Stimulated activated naive CD8-positive, alpha-beta T cell treated with anti-CD3 and anti-CD28 coated beads, Interleukin-15, amount 100 ng/mL, for 72 hours (primary cell): ENCODE measurements at regions not wholly inside any gene's neighbourhood (a gene's known extent, or its start where the extent isn't known, plus 50 kb on each side); places are given as distances from the start of the nearest gene placed in this dataset.

Experiments used
- ATAC-seq: fragments of 150-1000 bp; cut with Tn5 transposase; 2 replicates; pipeline ENCODE4 v1.10.0; 2021; ENCODE audit warnings: mild to moderate bottlenecking, moderate library complexity
- DNase-seq, 2 donors: peaks; one replicate each; pipeline ENCODE4 v3.0.0; 2021 to 2022
- H3K27ac Mint-ChIP-seq, 2 donors: one replicate each; pipeline ENCODE4 v1.8.0; 2022; ENCODE audit warnings: mild to moderate bottlenecking in 2 of 2, mixed read lengths in 2 of 2, moderate library complexity in 2 of 2
- H3K27me3 Mint-ChIP-seq: one replicate; pipeline ENCODE4 v1.8.0; 2022; ENCODE audit warnings: mixed read lengths
- H3K4me1 Mint-ChIP-seq: one replicate; pipeline ENCODE4 v1.8.0; 2022; ENCODE audit warnings: mild to moderate bottlenecking, mixed read lengths
- H3K4me3 Mint-ChIP-seq, 2 donors: one replicate each; pipeline ENCODE4 v1.8.0; 2022; ENCODE audit warnings: mild to moderate bottlenecking in 2 of 2, mixed read lengths in 2 of 2, moderate library complexity in 1 of 2
- H3K9me3 Mint-ChIP-seq, 2 donors: one replicate each; pipeline ENCODE4 v1.8.0; 2022; ENCODE audit warnings: mixed read lengths in 2 of 2

- no peak for ATAC-seq
- no peaks in the 10 kb centered on the region for H3K4me1 Mint-ChIP-seq
- H3K27me3 Mint-ChIP-seq, result no peaks in the 10 kb centered on the region
- H3K9me3 Mint-ChIP-seq, result peaks cover 16 to 31% of the 10 kb centered on the region in 2 donors
- no peak overlapping the region for H3K27ac Mint-ChIP-seq
- no peak overlapping the region for H3K4me3 Mint-ChIP-seq
- no peak for DNase-seq
These were observed 271.2 kb downstream of the FGF9 start for GRCh38 chr13:21942061-21942460.

GRCh38 chr13:21944610-21945009, 273.7 kb downstream of the FGF9 start:
- Mint-ChIP-seq H3K9me3 (peaks cover 16 to 31% of the 10 kb centered on the region in 2 donors), H3K4me3 (no peak overlapping the region), H3K27me3 (no peaks in the 10 kb centered on the region), H3K4me1 (no peaks in the 10 kb centered on the region), H3K27ac (no peak overlapping the region)
- ATAC-seq, result no peak
- no peak for DNase-seq

- H3K27ac Mint-ChIP-seq, result no peak overlapping the region
- DNase-seq, result no peak
- no peak overlapping the region for H3K4me3 Mint-ChIP-seq
These were observed 274.3 kb downstream of the FGF9 start for GRCh38 chr13:21945195-21945594.

GRCh38 chr13:21946964-21947363, 276.1 kb downstream of the FGF9 start:
- no peak overlapping the region for H3K27ac Mint-ChIP-seq
- H3K27me3 Mint-ChIP-seq, result no peaks in the 10 kb centered on the region
- ATAC-seq, result no peak

More at GRCh38 chr13:21945195-21945594, 274.3 kb downstream of the FGF9 start:
- peaks cover 16 to 31% of the 10 kb centered on the region in 2 donors for H3K9me3 Mint-ChIP-seq
- ATAC-seq, result no peak
- H3K4me1 Mint-ChIP-seq, result no peaks in the 10 kb centered on the region
- H3K27me3 Mint-ChIP-seq, result no peaks in the 10 kb centered on the region

GRCh38 chr13:21948769-21949474, 278.0 kb downstream of the FGF9 start:
- Mint-ChIP-seq H3K4me3 (no peak overlapping the region), H3K27ac (peak overlapping the region in 1 of 2 donors; percentile 27), H3K27me3 (no peaks in the 10 kb centered on the region), H3K9me3 (peaks cover 16 to 18% of the 10 kb centered on the region in 2 donors), H3K4me1 (no peaks in the 10 kb centered on the region)
- no peak for ATAC-seq
- no peak for DNase-seq

More at GRCh38 chr13:21946964-21947363, 276.1 kb downstream of the FGF9 start:
- Mint-ChIP-seq H3K9me3 (peaks cover 16 to 31% of the 10 kb centered on the region in 2 donors), H3K4me1 (no peaks in the 10 kb centered on the region), H3K4me3 (no peak overlapping the region)
- DNase-seq, result no peak

- H3K4me3 Mint-ChIP-seq, result no peak overlapping the region
- H3K27ac Mint-ChIP-seq, result no peak overlapping the region
- DNase-seq (no peak), ATAC-seq (no peak)
- H3K27me3 Mint-ChIP-seq, result no peaks in the 10 kb centered on the region
- no peaks in the 10 kb centered on the region for H3K4me1 Mint-ChIP-seq
- peaks cover 19 to 23% of the 10 kb centered on the region in 2 donors for H3K9me3 Mint-ChIP-seq
These were observed 279.1 kb downstream of the FGF9 start for GRCh38 chr13:21949818-21950429.

- Mint-ChIP-seq H3K4me3 (no peak overlapping the region), H3K4me1 (no peaks in the 10 kb centered on the region), H3K9me3 (peaks cover 14 to 46% of the 10 kb centered on the region in 2 donors), H3K27me3 (no peaks in the 10 kb centered on the region), H3K27ac (no peak overlapping the region)
- ATAC-seq (no peak), DNase-seq (no peak)
These were observed 285.8 kb downstream of the FGF9 start for GRCh38 chr13:21956666-21957065.

GRCh38 chr13:21957833-21958232, 287.0 kb downstream of the FGF9 start:
- peaks cover 14 to 48% of the 10 kb centered on the region in 2 donors for H3K9me3 Mint-ChIP-seq
- H3K27ac Mint-ChIP-seq, result no peak overlapping the region
- no peaks in the 10 kb centered on the region for H3K4me1 Mint-ChIP-seq
- no peak for DNase-seq
- ATAC-seq, result no peak
- no peak overlapping the region for H3K4me3 Mint-ChIP-seq
- no peaks in the 10 kb centered on the region for H3K27me3 Mint-ChIP-seq

- H3K9me3 Mint-ChIP-seq, result peaks cover 5 to 34% of the 10 kb centered on the region in 2 donors
- no peak overlapping the region for H3K4me3 Mint-ChIP-seq
- DNase-seq, result no peak
- peak overlapping the region in 1 of 2 donors; percentile 60 for H3K27ac Mint-ChIP-seq
- H3K4me1 Mint-ChIP-seq, result no peaks in the 10 kb centered on the region
- no peaks in the 10 kb centered on the region for H3K27me3 Mint-ChIP-seq
- no peak for ATAC-seq
These were observed 289.2 kb downstream of the FGF9 start for GRCh38 chr13:21960108-21960507.

- no peak for DNase-seq
- no peaks in the 10 kb centered on the region for H3K27me3 Mint-ChIP-seq
- no peak for ATAC-seq
- H3K9me3 Mint-ChIP-seq, result peaks cover 3 to 22% of the 10 kb centered on the region in 2 donors
- H3K4me3 Mint-ChIP-seq, result no peak overlapping the region
- no peaks in the 10 kb centered on the region for H3K4me1 Mint-ChIP-seq
- no peak overlapping the region for H3K27ac Mint-ChIP-seq
These were observed 293.8 kb downstream of the FGF9 start for GRCh38 chr13:21964686-21965085.

GRCh38 chr13:21965095-21965494, 294.2 kb downstream of the FGF9 start:
- Mint-ChIP-seq H3K4me1 (no peaks in the 10 kb centered on the region), H3K4me3 (no peak overlapping the region), H3K9me3 (peaks cover 0 to 17% of the 10 kb centered on the region in 2 donors), H3K27ac (no peak overlapping the region), H3K27me3 (no peaks in the 10 kb centered on the region)
- ATAC-seq, result no peak
- DNase-seq, result no peak

GRCh38 chr13:21966014-21966413, 295.1 kb downstream of the FGF9 start:
- no peak overlapping the region for H3K4me3 Mint-ChIP-seq
- no peak for DNase-seq
- H3K27me3 Mint-ChIP-seq, result no peaks in the 10 kb centered on the region
- H3K9me3 Mint-ChIP-seq, result peaks cover 0 to 8% of the 10 kb centered on the region in 2 donors
- ATAC-seq, result no peak
- no peak overlapping the region for H3K27ac Mint-ChIP-seq
- no peaks in the 10 kb centered on the region for H3K4me1 Mint-ChIP-seq

GRCh38 chr13:21967871-21968270, 297.0 kb downstream of the FGF9 start:
- DNase-seq (no peak), ATAC-seq (no peak)
- Mint-ChIP-seq H3K4me1 (no peaks in the 10 kb centered on the region), H3K27me3 (no peaks in the 10 kb centered on the region), H3K4me3 (no peak overlapping the region), H3K9me3 (no peaks in the 10 kb centered on the region), H3K27ac (no peak overlapping the region)

GRCh38 chr13:21970172-21970571, 299.3 kb downstream of the FGF9 start:
- no peak for DNase-seq
- no peak overlapping the region for H3K27ac Mint-ChIP-seq
- H3K9me3 Mint-ChIP-seq, result no peaks in the 10 kb centered on the region
- no peak overlapping the region for H3K4me3 Mint-ChIP-seq
- peaks cover 6% of the 10 kb centered on the region for H3K4me1 Mint-ChIP-seq
- H3K27me3 Mint-ChIP-seq, result no peaks in the 10 kb centered on the region
- ATAC-seq, result no peak

GRCh38 chr13:21970918-21971317, 300.0 kb downstream of the FGF9 start:
- no peaks in the 10 kb centered on the region for H3K9me3 Mint-ChIP-seq
- peaks cover 6% of the 10 kb centered on the region for H3K4me1 Mint-ChIP-seq
- DNase-seq, result no peak
- peak; percentile 29 for ATAC-seq
- no peak overlapping the region for H3K27ac Mint-ChIP-seq
- H3K27me3 Mint-ChIP-seq, result no peaks in the 10 kb centered on the region
- H3K4me3 Mint-ChIP-seq, result no peak overlapping the region
